ENCODE measurements at regions not wholly inside any gene's neighbourhood (a gene's known extent, or its start where the extent isn't known, plus 50 kb on each side); places are given as distances from the start of the nearest gene placed in this dataset.

DNA sequence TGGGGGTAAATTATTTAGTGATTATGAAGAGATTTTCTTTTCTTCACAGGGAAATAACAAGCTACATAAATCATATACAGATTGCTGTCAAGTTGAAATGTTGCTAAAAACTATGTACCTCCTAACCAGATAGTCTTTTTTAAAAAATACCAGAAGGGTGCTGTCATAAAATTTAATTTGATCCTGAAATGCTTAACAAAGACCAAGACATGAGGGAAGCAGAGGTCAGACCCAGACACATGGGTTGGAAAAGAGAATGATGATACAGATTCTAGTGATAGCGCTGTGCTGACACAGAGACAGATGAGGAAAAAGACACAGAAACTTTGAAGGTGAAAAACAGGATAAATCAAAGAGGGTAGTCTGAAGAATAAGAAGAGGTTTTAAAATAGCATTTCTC, 573.1 kb downstream of the HACE1 start:
- TF ChIP-seq CTCF (IDR thresholded peaks at IDR 0.05) (no peak), POLR2AphosphoS5 (IDR thresholded peaks at IDR 0.05) (no peak), EP300 (IDR thresholded peaks at IDR 0.05) (no peak)
